Glomerular endothelial cell (primary cell): ENCODE measurements at regions not wholly inside any gene's neighbourhood (a gene's known extent, or its start where the extent isn't known, plus 50 kb on each side); places are given as distances from the start of the nearest gene placed in this dataset.

ENCODE experiments used
- DNase-seq: peaks from one replicate; pipeline ENCODE4 v3.0.0-alpha.2; 2011; ENCODE audit warnings: low read depth, low spot score; ENCODE audit errors: extremely low read depth

DNA sequence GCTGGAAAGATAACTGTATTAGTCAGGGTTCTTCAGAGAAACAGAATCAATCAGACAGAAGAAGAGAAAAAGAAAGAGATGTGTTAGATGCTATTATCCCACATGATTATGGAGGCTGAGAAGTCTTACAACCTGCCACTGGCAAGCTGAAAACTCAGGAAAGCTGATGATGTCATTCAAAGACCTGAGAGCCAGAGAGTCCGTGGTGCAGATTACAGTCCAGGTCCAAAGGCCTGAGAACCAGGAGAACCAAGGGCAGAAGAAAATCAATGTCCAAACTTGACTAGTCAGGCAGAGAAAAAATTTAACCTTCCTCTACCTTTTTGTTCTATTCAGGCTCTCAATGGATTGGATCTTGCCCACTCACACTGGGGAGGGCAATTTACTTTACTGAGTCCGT lies 172.5 kb downstream of the QDPR start:
- DNase-seq: no peak

DNA sequence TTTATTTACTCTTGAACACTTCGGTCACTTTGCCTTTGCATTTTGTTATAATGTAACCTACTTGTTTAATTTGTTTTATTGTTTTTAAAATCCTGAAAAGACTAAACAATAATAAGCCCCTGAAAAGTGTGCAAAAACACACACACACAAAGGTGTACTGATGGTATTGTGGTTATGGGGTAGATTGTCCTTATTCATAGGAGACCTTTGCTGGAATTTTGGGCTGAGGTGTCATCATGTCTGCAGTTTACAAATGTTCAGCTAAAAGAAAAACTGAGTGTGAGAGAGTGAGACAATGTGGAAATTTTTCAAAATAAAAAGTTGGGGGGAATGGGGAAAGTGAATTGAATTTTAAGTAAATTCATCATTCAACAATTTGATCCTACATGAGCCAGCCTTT lies 174.9 kb downstream of the QDPR start:
- no peak for DNase-seq

DNA sequence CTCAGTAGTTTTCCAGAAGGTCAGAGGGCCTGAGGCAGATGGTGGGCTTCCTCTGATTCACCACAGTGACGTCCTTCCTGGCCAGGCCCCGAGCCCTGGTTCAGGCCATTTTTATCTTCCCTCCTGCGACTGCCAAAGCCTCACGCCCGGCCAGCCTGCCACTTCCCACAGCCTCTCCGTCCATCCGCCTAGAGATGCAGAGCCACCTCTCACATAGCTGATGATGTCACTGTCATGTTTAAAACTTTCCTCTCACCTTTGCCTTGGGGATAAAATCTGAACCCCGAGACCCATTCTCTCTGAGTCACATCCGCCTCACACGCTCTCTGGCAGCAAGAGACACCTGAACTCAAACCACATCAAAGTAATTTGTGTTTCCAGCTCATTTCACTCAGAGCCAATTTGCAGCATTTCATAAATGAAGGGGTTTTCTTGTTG lies 175.3 kb downstream of the QDPR start:
- DNase-seq: peak; percentile 71

DNA sequence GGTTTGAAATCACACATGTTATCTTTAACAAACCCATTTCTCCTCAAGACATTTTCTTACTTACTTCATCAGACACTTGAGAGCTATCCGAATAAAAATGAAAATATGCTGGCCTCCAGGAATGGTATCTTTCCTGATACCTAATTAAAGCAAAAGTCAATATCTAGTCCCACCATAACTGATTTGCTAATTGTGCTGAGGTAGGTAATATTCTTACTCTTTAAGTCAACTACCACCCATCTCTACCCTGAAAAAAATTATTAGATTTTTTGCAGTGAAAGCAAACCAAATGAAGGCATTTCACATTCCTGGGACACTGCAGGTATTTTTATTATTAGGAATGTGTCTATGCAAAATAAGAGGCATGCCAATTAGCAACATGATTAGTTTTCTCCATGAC lies 175.8 kb downstream of the QDPR start:
- DNase-seq: no peak

DNA sequence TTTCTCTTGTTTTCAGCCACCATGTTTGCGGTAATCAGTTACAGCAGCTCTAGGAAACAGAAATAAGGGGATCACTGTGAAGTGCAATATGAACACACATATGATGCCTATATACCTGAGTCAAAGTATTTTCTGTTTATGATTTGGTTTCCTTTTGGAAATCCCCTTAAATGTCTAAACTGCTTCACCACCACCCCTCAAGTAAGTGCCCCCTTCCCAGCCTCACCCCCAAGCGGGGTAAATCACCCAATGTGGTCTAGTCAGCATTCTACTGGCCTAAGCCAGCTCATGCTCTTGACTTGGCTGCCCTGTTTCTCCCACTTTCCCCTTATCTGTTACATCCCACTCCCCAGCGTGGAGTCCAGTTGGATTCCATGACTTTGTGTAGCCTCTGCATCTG lies 176.5 kb downstream of the QDPR start:
- no peak for DNase-seq

DNA sequence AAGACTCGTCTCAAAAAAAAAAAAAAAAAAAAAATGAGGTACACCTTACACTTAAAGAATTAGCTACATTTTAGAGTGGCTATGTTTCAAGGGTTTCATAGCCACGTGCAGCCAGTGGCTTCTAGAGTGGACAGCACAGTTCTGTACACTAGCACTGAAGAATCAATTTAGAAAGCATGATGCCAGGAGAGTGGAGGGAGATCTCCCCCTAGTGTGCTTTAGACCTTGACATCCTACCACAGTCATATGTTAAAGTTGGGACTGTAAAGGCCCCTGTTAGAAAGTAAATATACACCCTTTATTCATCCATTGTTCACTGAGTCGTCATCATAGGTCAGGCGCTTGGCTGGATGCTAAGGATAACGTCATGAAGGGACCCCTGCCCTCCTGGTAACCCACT lies 179.4 kb downstream of the QDPR start:
- DNase-seq: no peak

DNA sequence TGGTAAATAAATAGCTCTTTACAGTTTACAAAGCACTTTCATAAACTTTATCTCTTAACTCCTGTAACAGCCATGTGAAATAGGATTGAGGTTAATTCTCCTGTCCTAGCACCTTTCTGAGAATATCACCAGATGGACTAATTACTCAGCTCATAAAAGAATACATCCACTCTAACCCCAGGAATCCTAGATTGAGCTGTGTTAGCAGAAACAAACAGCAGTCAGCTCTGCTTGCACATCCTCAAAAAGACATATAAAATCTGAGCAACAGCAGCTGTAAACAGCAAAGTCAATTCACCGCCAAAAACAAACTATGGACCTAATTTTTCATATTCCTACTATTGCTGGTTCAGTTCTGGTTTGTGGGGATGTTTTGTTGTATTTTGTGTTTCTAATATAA lies 182.8 kb downstream of the QDPR start:
- no peak for DNase-seq

DNA sequence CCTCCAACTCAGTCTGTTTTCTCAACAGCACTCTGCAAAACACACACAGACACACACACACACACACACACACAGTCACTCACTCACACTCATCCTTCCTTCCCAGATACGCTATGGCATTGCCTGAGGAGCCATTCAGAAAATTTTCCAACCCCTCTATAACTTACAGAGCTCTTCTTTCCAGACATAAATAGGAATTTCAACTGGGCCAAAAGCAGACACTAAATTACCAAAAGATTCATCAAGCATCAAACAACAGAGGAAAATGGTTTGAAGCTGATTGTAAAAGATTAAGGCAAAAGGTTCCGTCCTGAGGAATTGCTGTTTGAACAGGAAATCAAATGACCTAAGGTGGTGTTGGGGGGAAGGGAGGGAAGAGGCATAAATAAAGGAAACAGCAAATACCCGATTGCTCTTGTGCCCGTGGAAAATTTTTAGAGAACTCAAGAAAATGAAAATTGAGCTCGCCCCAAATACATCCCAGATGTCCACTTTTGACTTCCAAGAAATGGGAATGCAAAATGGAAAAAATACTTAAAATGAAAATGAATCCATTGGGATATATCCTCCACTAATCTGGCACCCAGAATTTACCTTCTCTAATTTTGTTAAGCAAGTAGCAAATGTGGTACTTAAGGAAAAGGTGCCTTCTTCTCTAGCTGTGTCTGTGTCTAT lies 183.6 kb downstream of the QDPR start:
- DNase-seq: no peak

DNA sequence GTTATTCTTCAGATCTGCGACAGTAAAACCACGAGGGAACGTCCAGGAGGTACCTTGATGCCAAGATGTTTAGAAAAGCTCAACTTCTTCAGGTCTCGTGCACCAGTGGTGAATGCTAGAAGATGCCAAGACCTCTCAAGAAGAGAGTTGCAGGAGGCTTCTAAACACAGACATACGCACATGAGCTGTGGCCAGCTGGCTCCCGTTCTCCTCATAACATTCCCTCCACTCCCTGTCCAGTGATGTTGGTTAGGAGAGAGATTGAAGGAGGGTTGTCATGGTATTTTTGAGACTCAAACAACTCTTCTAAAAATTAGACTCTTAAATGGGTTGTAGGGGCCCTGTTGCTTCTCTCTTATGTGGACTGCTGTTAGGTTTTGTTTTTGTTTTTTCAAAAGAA lies 184.3 kb downstream of the QDPR start:
- DNase-seq: no peak

DNA sequence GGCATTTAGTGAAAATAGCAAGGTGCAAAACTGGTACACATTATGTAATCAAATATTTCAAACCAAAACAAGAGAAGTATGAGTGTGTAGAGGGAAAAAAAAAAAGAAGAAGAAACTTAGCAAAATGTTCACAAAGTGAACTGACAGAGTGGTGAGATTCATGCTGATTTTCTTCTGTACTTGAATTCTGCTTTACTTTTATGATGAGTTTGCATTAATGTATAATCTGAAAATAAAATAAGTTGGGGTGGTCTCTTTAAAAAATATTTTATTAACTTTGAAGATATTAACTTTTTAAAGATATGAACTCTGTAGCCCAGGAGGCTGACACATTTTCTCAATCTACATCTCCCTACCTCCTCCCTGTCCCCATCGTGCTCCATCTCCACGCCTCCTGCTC lies 185.1 kb downstream of the QDPR start:
- no peak for DNase-seq

DNA sequence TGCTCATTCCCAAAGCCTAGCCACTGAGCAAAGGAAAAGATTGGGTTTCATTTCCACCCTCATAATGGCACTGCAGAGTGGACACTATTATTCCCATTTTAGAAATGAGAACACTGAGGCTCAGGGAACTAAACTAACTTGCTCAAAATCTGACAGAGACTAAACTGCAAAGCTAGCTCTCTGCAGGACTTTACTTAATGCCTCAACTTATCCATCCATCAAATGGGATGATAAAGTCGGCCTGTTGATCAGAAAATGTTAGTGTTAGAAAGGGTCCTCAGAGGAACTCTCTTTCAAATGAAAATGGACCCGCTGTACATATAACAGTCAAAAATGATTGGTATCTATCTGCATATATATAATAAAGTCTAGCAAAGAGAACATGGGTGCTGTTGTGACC lies 186.8 kb downstream of the QDPR start:
- DNase-seq: no peak

DNA sequence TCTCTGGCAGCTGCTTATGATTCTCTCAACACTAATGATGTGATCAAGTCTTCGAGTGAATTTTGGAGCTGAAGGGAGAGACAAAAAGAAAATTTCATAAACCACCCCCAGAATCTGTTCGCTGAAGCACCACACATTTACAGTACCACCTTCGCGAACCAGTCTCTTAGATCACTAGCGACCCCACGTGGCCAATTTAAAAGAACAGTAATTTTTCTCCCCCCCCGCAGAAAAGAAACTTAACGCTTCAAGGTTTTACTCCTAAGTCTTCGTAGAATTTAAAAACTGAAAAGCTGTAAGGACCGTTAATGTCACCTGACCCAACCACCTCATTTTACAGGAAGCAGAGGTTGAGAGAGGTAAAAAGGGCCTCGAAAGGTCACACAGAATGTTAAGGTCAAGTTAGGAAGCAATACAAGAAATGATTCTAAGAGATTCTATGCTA lies 187.5 kb downstream of the QDPR start:
- no peak for DNase-seq

DNA sequence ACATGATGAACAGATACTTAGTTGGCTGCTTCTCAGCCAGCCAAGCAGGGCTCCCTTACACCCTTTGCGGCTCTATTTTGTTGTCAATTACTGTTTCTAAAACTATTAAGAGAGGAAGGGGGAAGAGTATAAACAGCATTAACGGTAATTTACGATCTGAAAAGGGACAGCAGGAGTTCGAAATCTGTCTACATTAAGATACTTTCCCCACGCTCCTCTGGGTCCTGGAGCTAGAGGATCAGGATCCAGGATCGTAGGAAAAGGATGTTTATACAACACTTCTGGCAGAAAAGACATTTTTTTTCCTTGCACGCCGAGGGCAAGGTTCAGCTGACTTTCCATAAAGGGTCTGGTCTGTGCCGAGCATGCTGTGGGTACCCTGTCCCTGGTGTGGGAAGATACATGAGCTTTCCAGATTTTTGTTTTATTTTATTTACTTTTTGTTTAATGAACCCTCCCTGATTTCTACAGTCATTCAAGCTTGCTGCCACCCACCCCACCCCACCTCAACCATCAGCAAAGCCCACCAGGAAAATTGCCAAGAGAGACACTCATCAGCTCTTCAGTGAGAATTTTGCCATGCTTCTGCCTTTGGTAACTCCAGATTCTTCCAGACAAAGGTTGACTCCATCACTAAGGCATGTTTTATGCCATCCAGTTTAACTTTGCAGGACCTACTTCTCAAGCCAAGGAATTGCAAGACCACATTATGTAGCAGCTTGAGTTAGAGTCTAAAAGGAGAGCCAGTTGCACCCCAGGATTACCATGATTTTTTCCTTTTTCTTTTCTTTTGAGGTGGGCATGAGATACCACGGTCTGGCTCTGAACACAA lies 188.1 kb downstream of the QDPR start:
- DNase-seq: no peak

DNA sequence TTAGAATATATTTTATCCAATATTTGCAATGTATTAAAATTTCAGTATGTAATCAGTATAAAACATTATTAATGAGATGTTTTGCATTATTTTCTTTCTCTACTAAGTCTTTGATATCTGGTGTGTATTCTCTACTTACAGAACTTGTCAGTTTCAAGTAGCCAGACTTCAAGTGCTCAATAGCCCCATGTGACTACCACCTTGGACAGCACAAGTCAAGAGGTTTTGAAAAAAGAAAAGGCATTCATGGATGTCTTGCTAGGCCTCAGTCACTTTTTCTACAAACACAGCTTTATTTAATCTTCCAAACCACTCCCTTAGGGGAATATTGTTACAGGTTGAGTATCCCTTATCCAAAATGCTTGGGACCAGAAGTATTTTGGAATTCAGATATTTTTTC lies 189.4 kb downstream of the QDPR start:
- DNase-seq: no peak

DNA sequence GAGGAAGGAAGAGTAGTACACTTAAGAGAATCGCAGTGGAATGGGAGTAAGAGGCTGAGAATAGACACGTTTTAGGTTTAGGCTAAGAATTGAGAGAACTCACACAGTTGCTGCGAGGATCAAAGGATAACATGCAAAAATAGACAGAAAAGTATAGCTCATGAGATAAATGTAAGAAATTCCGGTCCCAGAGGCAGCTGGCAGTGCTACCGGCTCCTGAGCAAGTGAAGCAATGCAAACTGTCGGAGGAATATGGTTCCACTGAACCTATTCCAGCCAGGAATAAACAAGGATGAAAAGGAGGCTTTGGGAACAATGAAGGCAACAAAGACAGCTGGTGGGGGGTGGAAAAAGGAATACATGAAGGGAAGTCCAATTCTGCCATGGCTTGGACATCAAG lies 191.8 kb downstream of the QDPR start:
- DNase-seq: no peak

DNA sequence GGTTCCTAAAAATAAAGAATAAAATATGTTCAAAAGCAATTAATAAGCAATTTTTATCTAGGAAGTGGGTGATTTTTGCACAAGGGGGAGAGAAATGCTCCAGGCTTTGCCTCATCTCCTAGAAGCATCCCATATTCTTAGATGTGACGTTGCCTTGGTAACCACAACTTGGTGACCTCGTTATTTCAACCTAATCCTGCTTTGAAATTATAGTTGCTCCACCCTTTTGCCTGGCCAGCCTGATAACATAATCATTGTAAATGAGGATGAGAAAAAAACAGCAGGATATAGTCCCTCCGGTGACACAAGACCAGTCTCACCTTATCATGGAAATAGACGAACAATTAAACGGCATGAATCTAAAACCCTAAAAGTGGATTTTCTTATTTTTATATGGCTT lies 194.4 kb downstream of the QDPR start:
- no peak for DNase-seq

DNA sequence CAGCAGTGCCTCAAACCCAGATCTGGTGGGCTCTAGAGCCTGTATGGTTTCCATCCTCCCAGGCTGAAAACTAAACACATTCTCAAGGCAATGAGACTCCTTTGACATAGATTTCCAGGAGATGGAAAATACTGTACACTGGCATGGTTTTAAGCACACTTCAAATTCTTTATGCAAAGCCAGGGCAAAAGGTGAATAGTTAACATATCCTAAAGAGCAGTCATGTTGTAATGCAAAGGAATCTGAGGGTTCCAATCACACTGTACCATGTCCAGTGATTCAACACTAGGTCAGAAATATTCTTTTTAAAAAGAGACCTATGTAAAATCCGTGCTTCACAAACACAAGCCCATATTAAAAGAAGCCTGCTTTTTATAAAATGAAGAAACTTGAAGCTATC lies 195.3 kb downstream of the QDPR start:
- no peak for DNase-seq

DNA sequence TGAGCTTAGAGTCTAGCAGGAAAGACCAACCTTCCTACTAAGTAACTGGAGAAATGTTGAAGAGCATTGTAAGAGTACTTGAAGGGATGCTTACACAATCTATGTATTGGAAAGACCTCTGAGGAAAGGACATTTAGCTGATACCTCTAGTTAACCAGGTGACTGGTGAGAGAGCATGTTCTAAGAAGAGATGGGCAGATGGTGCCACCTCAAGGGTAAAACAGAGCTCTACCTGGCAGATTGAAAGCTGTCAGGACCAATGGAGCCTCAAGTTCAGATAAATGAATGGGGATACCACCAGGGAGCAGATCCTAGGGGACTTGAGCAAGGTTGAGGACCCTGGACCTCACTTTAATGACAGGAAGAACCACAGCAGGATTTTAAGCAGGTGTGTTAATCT lies 196.4 kb downstream of the QDPR start:
- DNase-seq: no peak

DNA sequence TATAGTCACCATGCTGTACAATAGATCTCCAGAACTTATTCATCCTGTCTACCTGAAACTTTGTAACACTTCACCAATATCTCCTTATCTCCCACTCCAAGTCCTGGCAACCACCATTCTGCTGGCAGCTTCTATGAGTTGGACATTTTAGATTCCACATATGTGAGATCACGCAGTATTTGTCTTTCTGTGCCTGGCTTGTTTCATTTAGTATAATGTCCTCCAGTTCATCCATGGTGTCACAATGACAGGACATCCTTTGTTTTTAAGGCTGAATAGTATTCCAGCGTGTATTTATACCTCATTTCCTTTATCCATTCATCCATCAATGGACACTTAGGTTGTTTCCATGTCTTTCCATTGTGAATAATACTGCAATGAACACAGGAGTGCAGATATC lies 198.7 kb downstream of the QDPR start:
- DNase-seq: no peak

DNA sequence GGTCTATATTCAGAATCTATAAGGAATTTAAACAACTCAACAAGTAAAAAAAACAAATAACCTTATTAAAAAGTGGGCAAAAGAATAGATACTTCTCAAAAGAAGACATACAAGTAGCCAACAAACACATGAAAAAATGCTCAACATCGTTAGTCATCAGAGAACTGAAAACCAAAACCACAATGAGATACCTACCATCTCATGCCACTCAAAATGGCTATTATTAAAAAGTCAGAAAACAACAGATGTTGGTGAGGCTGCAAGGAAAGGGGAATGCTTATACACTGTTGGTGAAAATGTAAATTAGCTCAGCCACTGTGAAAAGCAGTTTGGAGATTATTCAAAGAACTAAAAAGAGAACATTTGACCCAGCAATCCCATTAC lies 201.6 kb downstream of the QDPR start:
- DNase-seq: no peak

DNA sequence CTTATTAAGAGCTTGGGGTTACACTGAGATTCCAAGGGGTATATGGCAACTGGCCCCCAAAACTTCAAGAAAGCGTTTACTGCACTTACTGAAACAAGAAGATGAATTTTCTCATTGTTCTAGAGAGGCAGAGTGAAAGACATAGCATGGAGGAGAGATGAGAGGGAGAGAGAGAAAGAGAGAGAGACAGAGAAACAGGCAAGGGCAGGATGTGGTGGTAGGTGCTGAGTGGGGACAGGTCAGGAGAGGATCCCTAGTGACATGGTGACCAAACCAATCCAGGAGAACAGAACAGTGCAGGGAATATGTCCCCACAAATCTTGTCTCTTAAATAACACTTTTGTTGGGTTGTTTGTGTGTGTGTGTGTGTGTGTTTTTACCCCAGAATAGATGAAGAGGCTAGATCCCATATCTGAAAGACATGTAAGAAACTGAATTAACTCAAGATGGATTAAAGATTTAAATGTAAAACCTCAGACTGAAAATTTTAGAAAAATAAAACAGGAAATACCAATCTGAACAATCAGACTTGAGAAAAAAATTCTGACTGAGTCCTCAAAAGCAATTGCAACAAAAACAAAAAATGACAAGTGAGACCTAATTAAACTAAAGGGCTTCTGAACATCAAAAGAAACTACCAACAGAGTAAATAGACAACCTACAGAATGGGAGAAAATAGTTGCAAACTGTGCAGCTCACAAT lies 202.2 kb downstream of the QDPR start:
- no peak for DNase-seq

DNA sequence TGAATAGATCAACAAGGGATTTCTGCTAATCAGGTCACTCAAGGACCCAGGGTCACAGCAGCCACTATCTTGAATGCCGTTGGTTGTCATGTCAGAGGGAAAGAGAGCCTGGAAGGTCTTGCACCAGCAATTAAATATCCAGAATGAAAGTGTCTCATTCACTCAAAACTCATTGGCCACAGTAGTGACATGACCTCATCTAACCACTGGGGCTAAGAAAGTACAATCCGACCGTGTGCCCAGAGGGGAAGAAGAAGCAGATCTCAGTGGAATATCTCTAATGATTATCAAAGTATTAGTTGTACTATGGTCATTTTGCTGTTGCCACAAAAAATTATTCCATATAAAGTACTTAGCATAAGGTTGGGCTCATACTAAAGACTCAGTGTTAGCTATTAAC lies 210.0 kb downstream of the QDPR start:
- no peak for DNase-seq
